ENCODE measurements at regions not wholly inside any gene's neighbourhood (a gene's known extent, or its start where the extent isn't known, plus 50 kb on each side); places are given as distances from the start of the nearest gene placed in this dataset.

- TF ChIP-seq CTCF (IDR thresholded peaks at IDR 0.05) (no peak), EZH2 (IDR thresholded peaks at IDR 0.05) (no peak), EZH2phosphoT487 (IDR thresholded peaks at IDR 0.05) (no peak)
These were observed 417.1 kb upstream of the ARHGEF26 start for GRCh38 chr3:153704115-153704514.
